SHP77 (cell line): ENCODE measurements at regions not wholly inside any gene's neighbourhood (a gene's known extent, or its start where the extent isn't known, plus 50 kb on each side); places are given as distances from the start of the nearest gene placed in this dataset.
A peak's percentile ranks its signal among the peaks of the same experiment; 100 is the strongest.
"Not testable (repeated sequence)": the region's sequence is repeated elsewhere in the genome, so short reads cannot be mapped to it uniquely, and the experiment has no call there.

ENCODE experiments used
- DNase-seq, 2 experiments: peaks; one replicate each; lab custom pipeline; 2025; lab: John Stamatoyannopoulos, UW

DNA sequence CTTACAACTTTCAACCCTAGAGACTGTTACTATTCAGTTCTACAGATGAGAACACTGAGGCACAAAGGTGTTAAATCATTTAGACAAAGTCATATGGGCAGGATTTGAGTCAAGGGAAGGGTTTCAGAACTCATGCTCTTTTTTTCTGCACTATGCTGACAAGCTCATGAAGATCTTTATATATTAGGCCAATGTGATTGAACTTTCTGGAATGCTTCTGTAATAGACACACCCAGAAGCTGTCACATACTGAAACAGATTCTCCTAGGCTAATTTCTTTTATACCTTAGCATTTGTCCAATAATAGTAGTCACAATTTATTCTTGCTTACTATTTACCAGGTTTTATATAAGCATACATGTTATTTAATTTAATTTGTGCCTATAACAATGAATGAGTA, 164.0 kb downstream of the ALG10B start:
- no peak for DNase-seq

DNA sequence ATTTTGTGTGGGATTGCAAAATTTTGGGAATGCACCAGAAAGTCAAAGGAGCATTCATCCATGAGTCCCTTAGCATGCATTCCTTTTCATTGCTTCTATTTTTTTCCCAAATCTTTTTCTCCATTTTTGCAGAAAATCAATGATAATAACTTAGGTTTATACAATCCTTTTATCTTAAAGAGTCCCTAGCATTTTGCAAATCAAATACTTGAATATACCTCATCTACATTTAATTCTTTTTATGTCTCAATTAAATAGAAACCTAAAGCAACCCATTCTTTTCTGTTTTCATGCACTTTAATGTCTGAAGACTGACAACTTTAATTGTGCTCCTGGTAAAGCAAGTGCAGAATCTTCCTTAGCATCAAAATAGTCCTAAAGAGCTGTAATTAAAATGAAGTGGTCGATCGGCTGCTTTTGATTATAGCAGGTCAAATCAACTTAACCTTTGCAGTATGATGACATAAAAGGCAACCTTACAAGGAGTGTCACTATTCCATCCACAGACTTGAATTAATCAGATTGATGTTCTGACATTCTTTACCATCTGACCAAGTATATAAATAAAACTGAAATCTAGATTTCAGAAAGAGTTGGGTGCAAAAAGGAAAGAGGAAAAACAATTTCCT, 168.4 kb downstream of the ALG10B start:
- DNase-seq, result no peak

DNA sequence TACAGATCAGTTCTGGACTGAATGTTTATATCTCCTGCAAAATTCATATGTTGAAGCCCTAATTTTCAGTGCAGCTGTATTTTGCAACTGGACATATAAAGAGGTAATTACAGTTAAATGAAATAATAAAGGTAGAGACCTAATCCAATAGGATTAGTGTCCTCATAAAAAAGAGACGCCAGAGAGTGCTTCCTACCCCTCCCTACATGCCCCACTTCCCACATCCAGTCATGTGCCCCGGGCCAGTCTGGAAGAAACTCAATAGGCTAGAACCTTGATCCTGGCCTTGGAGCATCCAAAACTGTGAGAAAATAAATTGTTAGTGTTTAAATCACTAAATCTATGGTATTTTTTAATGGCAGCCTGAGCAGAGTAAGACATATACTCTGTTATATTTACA, 172.3 kb downstream of the ALG10B start:
- no peak for DNase-seq

DNA sequence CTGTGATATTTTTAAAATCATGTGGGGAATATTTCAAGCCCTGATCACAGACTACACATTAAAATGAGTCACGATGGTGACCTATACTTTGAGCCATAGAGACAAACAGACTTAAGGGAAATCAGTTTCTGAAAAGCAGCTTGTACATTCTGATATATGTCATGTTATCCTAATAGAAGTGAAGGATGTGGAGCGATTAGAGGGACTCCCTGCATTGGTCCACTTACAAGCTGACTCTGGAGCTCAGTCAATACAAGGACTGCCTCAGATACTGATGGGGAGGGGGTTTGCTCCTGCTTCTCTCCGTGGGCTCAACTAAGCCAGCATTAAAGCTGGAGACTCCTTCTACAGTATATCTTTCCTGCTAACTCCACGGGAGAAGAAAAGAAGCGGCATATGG, 173.5 kb downstream of the ALG10B start:
- DNase-seq, result no peak

DNA sequence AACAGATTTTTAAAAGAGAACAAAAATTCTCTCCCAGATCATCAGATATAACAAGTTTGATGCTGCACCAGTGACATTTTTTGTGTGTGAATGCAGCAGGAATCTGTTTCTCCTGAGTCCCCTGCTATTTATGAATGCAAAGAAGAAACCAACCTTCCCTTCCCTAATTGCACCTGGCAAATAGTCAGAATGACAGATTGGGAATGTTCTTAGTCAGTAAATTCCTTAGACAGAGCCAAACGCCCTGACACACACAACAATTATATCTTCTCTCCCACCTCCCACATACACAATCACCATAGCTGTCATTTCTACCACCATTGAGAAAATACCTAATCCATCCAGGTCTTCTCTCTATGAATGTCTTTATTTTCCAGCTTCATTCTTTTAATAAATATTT, 174.4 kb downstream of the ALG10B start:
- no peak for DNase-seq

DNA sequence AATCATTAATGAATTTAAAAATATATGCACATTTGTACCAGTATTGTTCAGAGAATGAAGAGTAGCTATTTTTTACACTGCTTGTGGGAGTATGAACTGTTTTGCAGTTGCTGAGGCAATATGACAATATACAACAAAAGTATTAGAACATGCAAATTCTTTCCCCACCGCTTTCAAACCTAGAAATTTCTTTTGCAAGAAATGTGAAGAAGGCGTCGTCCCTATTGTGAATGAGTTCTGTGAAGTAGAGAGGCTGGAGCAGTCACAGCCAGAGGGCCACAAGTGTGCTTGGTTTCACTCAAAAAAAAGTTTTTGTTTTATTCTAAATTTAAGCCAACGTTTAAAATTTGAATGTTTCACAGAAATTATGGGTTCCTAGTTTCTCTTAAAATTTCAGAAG, 184.9 kb downstream of the ALG10B start:
- DNase-seq, result no peak

DNA sequence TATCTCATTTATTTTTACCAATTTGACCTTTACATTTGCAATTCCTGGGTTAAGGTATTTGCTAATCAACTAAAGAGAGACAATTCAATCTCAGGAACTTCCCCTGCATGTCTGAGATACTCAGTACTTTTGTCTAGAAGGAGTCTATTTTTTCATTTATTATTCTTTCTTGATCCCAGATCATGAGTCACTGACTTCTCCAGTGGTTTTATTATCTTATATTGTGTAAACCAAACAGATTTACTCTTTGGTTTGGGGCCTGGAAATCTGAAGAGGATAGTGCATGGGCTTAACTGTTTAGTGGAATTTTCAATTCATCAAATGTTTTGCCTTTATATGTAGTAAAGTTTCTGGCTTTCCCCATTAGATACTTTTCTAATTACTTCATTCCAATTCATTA, 185.4 kb downstream of the ALG10B start:
- DNase-seq, result no peak

DNA sequence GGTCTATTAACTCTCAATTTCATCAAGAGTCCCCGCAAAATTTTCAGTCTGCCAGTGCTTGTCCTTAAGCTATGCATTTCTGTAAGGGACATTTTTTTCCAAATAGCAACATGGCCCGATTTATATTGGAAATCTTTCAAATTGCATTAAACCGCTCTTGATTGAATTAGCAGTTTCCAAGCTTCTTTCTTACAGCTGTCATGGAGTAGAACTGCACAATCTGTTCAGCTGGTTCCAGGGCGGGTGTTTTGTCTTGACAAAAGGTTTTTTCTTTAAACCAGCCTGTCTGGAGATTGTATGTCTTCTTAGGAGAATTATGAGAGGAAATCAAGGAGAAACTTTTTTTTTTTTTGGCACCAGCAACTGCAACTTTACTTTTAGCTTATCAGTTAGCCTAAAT, 185.8 kb downstream of the ALG10B start:
- no peak for DNase-seq

DNA sequence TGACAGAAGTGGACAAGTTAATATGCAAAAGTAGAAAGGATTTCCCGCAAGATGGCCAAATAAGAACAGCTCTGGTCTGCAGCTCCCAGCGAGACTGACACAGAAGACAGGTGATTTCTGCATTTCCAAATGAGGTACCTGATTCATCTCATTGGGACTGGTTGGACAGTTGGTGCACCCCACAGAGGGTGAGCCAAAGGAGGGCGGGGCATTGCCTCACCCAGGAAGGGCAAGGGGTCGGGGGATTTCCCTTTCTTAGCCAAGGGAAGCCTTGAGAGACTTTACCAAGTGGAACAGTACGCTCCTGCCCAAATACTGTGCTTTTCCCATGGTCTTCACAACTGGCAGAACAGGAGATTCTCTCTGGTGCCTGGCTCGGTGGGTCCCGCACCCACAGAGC, 191.3 kb downstream of the ALG10B start:
- DNase-seq, result no peak

DNA sequence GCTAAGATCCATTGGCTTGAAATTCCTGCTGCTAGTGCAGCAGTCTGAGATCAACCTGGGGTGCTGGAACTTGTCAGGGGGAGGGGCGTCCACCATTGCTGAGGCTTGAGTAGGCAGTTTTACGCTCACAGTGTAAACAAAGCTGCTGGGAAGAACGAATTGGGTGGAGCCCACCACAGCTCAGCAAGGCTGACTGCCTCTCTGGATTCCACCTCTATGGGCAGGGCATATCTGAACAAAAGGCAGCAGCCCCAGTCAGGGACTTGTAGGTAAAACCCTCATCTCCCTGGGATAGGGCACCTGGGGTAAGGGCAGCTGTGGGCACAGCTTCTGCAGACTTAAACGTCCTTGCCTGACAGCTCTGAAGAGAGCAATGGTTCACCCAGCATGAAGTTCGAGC, 191.7 kb downstream of the ALG10B start:
- DNase-seq, result no peak

DNA sequence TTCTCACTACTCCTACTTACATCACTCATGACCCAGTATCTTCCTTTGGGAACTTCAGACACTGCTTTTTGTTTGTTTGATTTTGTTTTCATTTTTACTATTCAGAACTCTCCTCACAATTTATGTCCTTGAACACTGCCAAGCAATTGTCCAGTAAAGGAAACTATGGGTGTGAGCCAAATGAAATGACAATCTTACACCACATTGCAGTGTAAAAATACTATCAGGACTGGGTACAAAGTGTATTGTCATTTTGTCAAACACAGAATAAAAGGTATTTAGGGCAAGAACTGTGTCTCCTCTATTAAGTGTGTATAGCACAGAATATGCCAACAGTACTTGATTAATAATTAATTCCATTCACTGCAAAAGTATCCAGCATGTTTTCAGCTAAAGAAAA, 199.3 kb downstream of the ALG10B start:
- no peak for DNase-seq

DNA sequence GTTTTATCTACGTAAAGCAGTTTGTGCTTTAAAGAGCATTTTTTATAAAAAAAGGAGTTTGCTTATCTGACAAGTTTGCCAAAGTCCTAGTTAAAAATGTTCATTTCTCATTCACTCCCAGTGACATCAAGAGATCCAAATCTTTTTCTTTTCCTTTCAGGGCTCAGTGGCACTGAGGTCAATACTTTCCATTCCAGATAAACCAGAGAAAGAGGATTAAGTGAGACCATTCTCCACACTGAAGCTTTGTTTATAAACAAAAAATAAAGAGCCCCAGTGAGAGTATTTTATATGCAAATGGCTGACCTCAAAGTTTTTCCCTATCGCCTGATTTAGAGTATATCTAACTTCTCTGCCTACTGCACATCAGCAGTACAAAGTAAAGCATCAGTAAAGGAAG, 199.8 kb downstream of the ALG10B start:
- DNase-seq, result no peak

DNA sequence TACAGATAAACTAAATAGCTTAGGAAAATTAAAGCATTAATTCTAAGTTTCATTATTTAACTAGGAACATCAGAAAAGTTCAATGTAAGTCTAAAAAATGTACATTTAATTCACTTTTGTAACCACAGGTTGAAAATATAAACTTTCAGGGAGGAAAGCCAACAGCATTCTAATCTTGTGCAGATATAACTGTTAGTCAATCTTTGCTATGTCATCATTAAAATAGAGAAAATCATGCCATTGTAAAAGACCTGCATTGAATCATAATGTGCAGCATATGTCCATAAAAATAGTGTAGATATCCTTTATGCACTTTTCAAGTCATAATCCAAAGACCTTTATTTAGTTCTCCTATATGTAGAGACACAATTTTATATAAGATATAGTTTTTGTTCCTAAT, 207.3 kb downstream of the ALG10B start:
- no peak for DNase-seq

DNA sequence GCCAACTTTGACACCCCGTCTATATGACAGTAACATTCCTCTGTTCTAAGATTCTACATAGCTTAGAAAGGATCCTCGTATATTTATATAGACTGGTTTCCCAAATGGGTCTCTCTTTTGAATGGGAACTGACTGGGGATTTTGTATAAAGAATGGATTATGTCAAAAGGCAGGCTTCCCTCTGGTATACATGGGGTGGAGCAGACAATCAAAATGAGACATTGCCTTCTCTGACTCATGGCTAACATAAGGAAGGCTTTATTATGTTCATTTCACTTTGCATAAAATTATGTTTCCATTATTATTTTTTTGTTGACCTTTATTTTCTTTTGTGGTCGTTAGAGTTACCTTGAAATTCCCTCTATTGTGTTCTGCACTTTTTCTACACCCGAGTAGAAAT, 211.1 kb downstream of the ALG10B start:
- DNase-seq, result no peak

DNA sequence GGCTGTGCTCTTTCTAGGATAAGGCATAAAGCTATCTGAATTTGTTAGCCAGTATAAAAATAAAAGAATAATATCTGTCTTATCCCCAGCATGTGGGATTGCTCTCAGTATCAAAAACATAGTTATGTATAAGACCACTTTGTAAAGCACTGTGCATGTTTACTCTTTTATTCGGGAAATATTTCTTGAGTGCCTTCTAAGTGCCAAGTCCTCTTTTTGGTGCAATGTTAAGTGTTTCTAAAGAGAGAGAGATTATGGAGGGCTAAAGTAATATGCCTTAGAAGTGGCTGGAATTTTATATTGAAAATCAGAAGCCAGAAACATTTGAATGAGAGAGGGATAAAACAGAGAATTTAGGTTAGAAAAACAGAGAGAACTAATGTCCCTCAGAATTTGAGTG, 212.0 kb downstream of the ALG10B start:
- no peak for DNase-seq

DNA sequence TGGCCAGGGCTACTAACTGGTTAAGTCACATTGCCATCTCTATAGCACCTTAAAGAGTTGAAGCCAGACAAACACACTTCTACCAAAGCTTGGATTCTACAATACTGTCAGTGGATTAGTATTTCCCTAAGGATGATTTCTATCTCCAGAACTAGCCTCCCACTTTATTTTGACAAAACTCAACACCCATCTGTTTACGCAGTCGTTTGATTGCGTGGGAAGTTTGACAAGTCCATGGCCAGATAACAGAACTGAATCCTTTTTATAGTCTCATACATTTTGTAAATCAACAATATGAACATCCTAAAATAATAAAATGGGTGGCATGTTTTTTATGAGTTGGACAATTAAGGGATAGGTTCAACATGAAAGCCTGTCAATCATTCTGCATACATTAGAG, 212.7 kb downstream of the ALG10B start:
- not testable (repeated sequence) for DNase-seq

DNA sequence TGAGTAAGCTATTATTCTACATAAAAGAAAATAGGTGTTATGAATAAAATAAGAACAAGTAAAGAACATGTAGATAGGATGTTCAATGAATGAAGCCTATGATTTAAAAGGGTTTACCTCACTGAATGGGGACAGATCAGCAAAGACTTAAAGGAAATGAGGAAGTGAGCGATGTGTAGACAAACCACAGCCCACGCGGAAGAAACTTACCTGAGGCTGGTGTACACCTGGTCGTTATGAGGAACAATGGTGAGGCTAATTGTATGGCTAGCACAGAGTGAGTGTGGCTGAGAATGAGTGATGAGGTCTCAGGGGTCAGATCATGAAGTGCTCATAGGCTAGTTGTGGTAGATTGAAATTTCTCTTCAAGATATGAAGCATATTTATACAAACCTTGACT, 221.7 kb downstream of the ALG10B start:
- DNase-seq, result no peak

DNA sequence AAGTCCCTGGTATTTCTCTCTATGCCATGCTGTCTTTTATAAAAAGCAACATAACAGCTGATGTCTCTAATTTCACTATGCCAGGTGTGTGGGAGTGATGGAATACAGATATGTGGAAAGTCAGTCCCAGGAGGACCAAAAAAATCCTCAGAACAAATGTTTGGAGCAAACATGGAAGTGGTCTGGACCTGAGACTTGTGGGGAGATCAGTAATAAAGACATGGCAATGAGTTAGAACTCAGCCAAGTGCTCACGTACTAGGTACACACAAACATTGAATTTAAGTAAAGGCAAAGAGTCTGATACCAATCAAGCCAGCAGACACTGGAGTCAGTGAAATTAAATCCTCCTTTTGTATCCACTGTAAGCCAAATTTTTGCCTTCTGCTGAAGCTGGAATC, 223.6 kb downstream of the ALG10B start:
- no peak for DNase-seq

DNA sequence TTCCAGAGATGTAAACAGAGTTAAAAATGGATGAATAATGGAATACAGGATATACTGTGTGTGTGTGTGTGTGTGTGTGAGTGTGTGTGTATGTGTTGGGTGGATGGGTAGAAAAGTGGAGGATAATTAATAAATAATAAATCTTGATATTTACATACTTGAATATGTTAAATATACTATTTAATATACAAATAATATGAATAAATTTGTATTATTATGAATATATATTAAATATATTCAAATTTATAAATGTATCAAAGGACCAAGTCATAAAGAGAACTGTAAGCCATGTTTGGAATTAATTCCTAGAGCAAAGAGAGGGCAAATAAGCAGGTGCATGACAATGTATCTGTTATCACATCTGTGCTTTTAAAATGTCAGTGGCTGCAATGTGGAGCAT, 225.3 kb downstream of the ALG10B start:
- no peak for DNase-seq

DNA sequence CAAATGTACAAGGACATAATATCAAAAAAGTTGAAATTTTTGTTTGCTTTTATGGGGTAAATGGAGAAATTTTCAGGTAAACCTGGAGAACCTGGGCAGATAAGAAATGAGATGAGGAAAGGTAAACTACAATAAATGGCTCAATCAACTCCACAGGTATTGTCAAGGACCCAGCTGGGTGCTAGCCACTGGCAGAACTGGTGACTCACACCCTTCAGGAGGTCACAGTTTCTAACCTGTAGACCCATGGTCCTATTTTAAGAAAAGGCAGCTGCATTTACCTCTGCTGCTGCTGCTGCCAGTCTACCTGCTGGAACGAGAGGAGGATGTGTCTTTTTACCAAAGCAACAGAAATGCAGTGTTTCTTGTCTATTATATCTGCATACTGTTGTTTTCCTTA, 226.6 kb downstream of the ALG10B start:
- peak in 1 of 2 experiments; percentile 20 for DNase-seq

DNA sequence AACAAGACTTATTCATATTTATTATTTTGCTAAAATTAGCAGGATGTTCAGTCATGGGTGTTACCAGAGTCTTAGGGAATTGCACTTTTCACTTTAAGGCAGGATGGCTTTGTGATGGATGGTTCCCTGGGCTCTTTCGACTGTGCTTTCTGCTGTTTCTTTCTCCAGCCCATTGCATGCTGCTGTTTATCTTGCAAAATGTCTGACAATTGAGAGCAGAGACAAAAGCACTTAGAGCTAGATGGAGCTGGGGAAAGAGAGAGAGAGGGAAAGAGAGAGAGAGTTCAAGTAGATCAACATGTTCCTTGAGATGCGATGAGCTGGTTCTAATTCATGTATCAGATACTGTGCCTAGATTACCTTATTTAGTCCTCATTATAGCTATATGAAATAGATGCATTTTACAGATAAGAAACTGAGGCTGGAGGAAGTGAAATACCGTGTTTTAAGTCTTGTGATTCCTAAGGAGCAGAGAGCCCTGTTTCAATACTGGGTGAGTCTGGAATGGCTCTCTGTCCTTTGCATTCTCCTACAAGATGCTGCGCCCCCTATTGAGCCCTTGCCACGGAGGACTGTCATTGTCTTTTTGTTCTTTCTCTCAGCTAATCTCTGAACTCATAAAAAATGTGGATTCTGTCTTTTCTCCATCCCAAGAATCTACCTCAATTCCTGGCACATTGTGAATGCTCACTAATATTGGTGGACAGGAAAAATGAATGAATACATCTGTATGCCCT, 227.9 kb downstream of the ALG10B start:
- DNase-seq, result peak in 1 of 2 experiments; percentile 18

DNA sequence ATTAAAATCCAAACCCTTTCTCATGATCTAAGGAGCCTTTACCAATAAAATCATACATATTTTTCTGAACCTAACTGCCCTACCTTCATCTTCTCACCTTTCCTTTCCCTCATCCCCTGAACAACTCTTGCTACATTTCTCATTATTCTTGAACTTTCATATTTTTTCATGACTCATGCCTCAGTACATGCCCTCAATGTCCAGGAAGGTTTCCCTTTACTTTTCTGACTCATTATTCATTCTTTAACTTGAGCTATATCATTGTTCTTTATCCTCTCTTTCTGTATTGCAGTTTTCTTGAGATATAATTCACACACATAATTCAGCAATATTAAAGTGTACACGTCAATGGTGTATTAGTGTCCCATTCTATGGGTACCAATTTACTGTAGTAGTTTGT, 231.0 kb downstream of the ALG10B start:
- DNase-seq, result no peak

DNA sequence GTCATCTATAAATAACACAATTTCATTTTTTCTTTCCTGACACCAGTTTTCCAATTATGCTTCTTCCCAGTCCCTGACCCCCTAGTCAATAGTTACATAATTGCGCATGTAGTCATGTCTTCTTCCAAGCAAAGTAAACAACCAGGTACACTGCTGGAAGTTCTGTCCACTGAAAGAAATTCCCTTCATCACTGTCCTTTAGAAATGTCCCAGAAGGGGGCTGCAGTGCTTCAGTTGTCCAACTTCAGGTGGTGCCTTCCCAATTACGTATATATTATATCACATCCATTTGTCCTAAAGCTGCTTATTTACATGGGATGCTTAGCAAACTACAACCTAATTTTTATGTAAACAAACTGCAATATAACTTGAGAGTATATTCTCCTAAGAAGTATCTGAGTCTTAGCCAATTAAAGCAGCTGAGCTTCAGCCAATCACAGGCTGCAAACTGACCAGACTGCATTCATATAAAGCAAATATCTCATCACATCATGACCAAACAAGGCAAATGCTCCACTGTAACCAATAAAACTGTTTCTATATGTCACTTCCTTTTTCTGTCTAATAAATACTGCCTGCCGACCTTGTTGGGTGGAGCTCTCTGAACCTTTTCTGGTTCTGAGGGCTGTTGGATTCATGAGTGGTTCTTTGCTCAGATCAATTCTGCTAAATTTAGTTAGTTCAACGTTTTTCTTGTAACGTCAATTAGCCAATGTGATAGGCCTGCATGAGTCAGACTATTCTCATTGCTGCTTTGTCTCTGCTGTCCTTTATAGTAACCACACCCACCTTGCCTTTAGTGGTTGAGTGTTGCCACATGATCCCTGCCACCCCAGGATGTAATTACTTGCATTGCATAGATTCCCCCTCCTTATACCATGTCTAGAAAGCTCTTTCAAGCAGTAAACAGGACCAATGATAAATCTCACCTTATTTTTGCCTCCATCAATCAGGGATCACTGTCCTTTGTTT, 239.3 kb downstream of the ALG10B start:
- DNase-seq, result peak in 1 of 2 experiments; percentile 6
